ENCODE measurements at regions not wholly inside any gene's neighbourhood (a gene's known extent, or its start where the extent isn't known, plus 50 kb on each side); places are given as distances from the start of the nearest gene placed in this dataset.

GRCh38 chr13:97566907-97567306 is 132.9 kb downstream of the RAP2A start:
- no peak overlapping the region for H3K27ac ChIP-seq
- POLR2A ChIA-PET (ENCODE audit: low non-redundant PET) = no interaction called here
- TF ChIP-seq, protein P1, sequence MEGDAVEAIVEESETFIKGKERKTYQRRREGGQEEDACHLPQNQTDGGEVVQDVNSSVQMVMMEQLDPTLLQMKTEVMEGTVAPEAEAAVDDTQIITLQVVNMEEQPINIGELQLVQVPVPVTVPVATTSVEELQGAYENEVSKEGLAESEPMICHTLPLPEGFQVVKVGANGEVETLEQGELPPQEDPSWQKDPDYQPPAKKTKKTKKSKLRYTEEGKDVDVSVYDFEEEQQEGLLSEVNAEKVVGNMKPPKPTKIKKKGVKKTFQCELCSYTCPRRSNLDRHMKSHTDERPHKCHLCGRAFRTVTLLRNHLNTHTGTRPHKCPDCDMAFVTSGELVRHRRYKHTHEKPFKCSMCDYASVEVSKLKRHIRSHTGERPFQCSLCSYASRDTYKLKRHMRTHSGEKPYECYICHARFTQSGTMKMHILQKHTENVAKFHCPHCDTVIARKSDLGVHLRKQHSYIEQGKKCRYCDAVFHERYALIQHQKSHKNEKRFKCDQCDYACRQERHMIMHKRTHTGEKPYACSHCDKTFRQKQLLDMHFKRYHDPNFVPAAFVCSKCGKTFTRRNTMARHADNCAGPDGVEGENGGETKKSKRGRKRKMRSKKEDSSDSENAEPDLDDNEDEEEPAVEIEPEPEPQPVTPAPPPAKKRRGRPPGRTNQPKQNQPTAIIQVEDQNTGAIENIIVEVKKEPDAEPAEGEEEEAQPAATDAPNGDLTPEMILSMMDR (conservative IDR thresholded peaks at IDR 0.05; ENCODE audit: low read depth) = no peak
- no peak for DNase-seq (ENCODE audit: low spot score)
- CTCF ChIA-PET = no interaction called here

DNA sequence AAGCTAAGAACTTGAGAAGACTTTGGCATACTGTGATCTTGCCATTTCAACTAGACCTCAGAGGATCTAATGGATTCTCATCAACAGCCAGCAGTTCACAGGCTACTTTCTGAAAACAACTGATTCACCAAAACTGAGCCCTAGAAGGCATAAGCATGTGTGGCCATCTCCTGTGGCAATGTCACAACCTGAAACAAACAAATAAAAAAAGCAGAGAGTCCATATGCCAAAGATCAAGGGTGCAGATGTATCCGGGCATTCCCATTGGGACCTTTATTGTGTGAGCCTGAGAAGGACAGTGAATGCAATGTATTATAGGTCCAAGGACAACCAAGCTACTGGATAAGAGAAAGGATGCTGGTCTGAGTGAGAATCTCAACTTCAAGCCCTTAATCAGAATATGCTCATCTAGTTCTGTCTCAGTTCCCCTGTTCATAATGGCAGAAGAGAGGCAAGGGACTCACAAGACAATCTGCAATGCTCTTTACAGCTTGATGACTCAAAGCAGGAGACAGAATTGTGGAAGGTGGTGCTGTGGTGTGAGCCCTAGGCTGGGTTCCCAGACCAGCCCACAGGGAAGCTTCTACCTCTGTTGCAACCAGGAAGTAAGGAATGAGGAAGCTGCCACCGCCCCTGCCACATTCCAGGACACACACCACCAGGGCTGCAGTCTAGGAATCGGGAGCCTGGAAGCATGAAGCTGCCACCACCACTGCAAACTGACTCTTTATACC is 133.7 kb downstream of the RAP2A start:
- CTCF ChIA-PET = interaction anchor here (0.5 to 0.7 kb wide), 2 partner anchors 155 to 173 kb away, joined by 3 read pairs; no protein-coding TSS in a partner anchor
- POLR2A ChIA-PET (ENCODE audit: low non-redundant PET) = no interaction called here
- peak; percentile 59 for DNase-seq (ENCODE audit: low spot score)

GRCh38 chr13:97568850-97569249 is 134.9 kb downstream of the RAP2A start:
- TF ChIP-seq, protein P1 (conservative IDR thresholded peaks at IDR 0.05; ENCODE audit: low read depth) = no peak
- no peak overlapping the region for H3K27ac ChIP-seq
- CTCF ChIA-PET = no interaction called here
- POLR2A ChIA-PET (ENCODE audit: low non-redundant PET) = no interaction called here
- DNase-seq (ENCODE audit: low spot score) = no peak

More for the DNA sequence above, 133.7 kb downstream of the RAP2A start:
- no peak overlapping the region for H3K27ac ChIP-seq
- TF ChIP-seq, protein P1 (conservative IDR thresholded peaks at IDR 0.05; ENCODE audit: low read depth) = no peak

- POLR2A ChIA-PET (ENCODE audit: low non-redundant PET) = no interaction called here
- CTCF ChIA-PET = interaction anchor here (0.6 kb wide), 1 partner anchor 1573 kb away, joined by 4 read pairs; no protein-coding TSS in a partner anchor
- TF ChIP-seq, protein P1 (conservative IDR thresholded peaks at IDR 0.05; ENCODE audit: low read depth) = no peak
- no peak overlapping the region for H3K27ac ChIP-seq
- no peak for DNase-seq (ENCODE audit: low spot score)
Observed at GRCh38 chr13:97569841-97570240, 135.9 kb downstream of the RAP2A start.

- no peak overlapping the region for H3K27ac ChIP-seq
- ChIA-PET CTCF (no interaction called here), POLR2A (ENCODE audit: low non-redundant PET) (no interaction called here)
- DNase-seq (ENCODE audit: low spot score) = no peak
- TF ChIP-seq, protein P1 (conservative IDR thresholded peaks at IDR 0.05; ENCODE audit: low read depth) = no peak
Observed at GRCh38 chr13:97570442-97570841, 136.5 kb downstream of the RAP2A start.

GRCh38 chr13:97573011-97573410 is 139.0 kb downstream of the RAP2A start:
- TF ChIP-seq, protein P1 (conservative IDR thresholded peaks at IDR 0.05; ENCODE audit: low read depth) = no peak
- DNase-seq (ENCODE audit: low spot score) = no peak
- CTCF ChIA-PET = no interaction called here
- no peak overlapping the region for H3K27ac ChIP-seq
- POLR2A ChIA-PET (ENCODE audit: low non-redundant PET) = no interaction called here

Data from RWPE1 (cell line).